HFFc6 (cell line): ENCODE measurements at regions not wholly inside any gene's neighbourhood (a gene's known extent, or its start where the extent isn't known, plus 50 kb on each side); places are given as distances from the start of the nearest gene placed in this dataset.
"Not testable (repeated sequence)": the region's sequence is repeated elsewhere in the genome, so short reads cannot be mapped to it uniquely, and the experiment has no call there.

Source experiments
- DNase-seq: peaks from one replicate; pipeline ENCODE4 v3.0.0-alpha.2; 2018
- H3K27ac Mint-ChIP-seq: 2 replicates; pipeline ENCODE4 v1.8.0; 2020; ENCODE audit warnings: mild to moderate bottlenecking, mixed read lengths
- H3K27me3 Mint-ChIP-seq: 2 replicates; pipeline ENCODE4 v1.8.0; 2021; ENCODE audit warnings: mild to moderate bottlenecking, moderate library complexity, mixed read lengths; ENCODE audit not compliant: insufficient read depth
- H3K36me3 Mint-ChIP-seq: 2 replicates; pipeline ENCODE4 v1.8.0; 2021; ENCODE audit warnings: low read depth, mixed read lengths
- H3K4me1 Mint-ChIP-seq: 2 replicates; pipeline ENCODE4 v1.8.0; 2020; ENCODE audit warnings: low read depth, mixed read lengths
- H3K4me3 Mint-ChIP-seq: 2 replicates; pipeline ENCODE4 v1.8.0; 2020; ENCODE audit warnings: mild to moderate bottlenecking, moderate library complexity, mixed read lengths
- H3K9me3 Mint-ChIP-seq: 2 replicates; pipeline ENCODE4 v1.8.0; 2020; ENCODE audit warnings: mild to moderate bottlenecking, mixed read lengths
- CTCF ChIP-seq: fragments of 200-600 bp; sonication (generic); IDR thresholded peaks from 2 replicates; pipeline ENCODE4 v1.5.0; 2021; ENCODE audit warnings: antibody characterized with exemption, mild to moderate bottlenecking

- DNase-seq, result no peak
- peaks cover 60% of the 10 kb centered on the region for H3K9me3 Mint-ChIP-seq
- H3K4me3 Mint-ChIP-seq, result no peak overlapping the region
- H3K27me3 Mint-ChIP-seq, result no peaks in the 10 kb centered on the region
- TF ChIP-seq CTCF, result no peak
- H3K4me1 Mint-ChIP-seq, result no peaks in the 10 kb centered on the region
- no peak overlapping the region for H3K27ac Mint-ChIP-seq
- H3K36me3 Mint-ChIP-seq, result peaks cover 6% of the 10 kb centered on the region; the same call in 1 of the 2 replicates
These were observed 123.3 kb upstream of the OR4E1 start for GRCh38 chr14:21796916-21797315.

- no peak for TF ChIP-seq CTCF
- Mint-ChIP-seq H3K9me3 (peaks cover 73% of the 10 kb centered on the region), H3K4me3 (no peak overlapping the region), H3K27me3 (no peaks in the 10 kb centered on the region), H3K36me3 (peaks cover 6% of the 10 kb centered on the region; the same call in 1 of the 2 replicates), H3K4me1 (no peaks in the 10 kb centered on the region), H3K27ac (no peak overlapping the region)
- no peak for DNase-seq
These were observed 121.8 kb upstream of the OR4E1 start for GRCh38 chr14:21795456-21795855.

- no peak for DNase-seq
- Mint-ChIP-seq H3K9me3 (peaks cover 83% of the 10 kb centered on the region), H3K4me1 (no peaks in the 10 kb centered on the region), H3K36me3 (peaks cover 6% of the 10 kb centered on the region; the same call in 1 of the 2 replicates), H3K4me3 (no peak overlapping the region), H3K27ac (no peak overlapping the region), H3K27me3 (no peaks in the 10 kb centered on the region)
- no peak for TF ChIP-seq CTCF
These were observed 118.1 kb upstream of the OR4E1 start for GRCh38 chr14:21791749-21792148.

- not testable (repeated sequence) for H3K36me3 Mint-ChIP-seq, H3K27me3 Mint-ChIP-seq, H3K27ac Mint-ChIP-seq, H3K4me3 Mint-ChIP-seq, DNase-seq, H3K4me1 Mint-ChIP-seq
- H3K9me3 Mint-ChIP-seq, result peaks cover 77% of the 10 kb centered on the region
- peak; percentile 30 for TF ChIP-seq CTCF
These were observed 115.1 kb upstream of the OR4E1 start for GRCh38 chr14:21788687-21789086.

DNA sequence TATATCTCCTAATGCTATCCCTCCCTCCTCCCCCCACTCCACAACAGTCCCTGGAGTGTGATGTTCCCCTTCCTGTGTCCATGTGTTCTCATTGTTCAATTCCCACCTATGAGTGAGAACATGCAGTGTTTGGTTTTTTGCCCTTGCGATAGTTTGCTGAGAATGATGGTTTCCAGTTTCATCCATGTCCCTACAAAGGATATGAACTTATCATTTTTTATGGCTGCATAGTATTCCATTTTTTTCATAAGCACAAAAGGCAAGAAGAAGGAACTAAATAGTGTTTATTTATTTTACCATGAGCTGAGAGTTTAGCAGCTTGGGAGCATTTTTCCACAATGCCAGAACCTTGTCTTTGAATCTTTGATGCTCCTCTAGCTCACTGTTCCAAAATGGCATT, 113.6 kb upstream of the OR4E1 start:
- DNase-seq, H3K4me3 Mint-ChIP-seq, H3K36me3 Mint-ChIP-seq, H3K4me1 Mint-ChIP-seq, H3K27me3 Mint-ChIP-seq, H3K27ac Mint-ChIP-seq: not testable (repeated sequence)
- H3K9me3 Mint-ChIP-seq, result peaks cover 79% of the 10 kb centered on the region

GRCh38 chr14:21781543-21781942, 107.9 kb upstream of the OR4E1 start:
- Mint-ChIP-seq H3K36me3 (no peaks in the 10 kb centered on the region; the same call in 1 of the 2 replicates), H3K9me3 (peaks cover 66% of the 10 kb centered on the region), H3K27me3 (peaks cover 2% of the 10 kb centered on the region; the same call in 1 of the 2 replicates), H3K27ac (no peak overlapping the region), H3K4me1 (no peaks in the 10 kb centered on the region), H3K4me3 (no peak overlapping the region)
- DNase-seq, result no peak
- TF ChIP-seq CTCF, result no peak
